K562 (cell line): ENCODE measurements at regions not wholly inside any gene's neighbourhood (a gene's known extent, or its start where the extent isn't known, plus 50 kb on each side); places are given as distances from the start of the nearest gene placed in this dataset.

Source experiments
- ATAC-seq: fragments of 200-7000 bp; cut with Tn5 transposase; 3 replicates; pipeline ENCODE4 v1.9.1; 2020; ENCODE audit warnings: moderate library complexity
- BruUV-seq: library from RNA; stranded (reverse); fragments of 400-500 nt; replicated peaks from 2 replicates; lab custom pipeline; 2021; lab: Mats Ljungman, UMichigan
- CTCF ChIA-PET: fragments of 300-600 bp; formaldehyde crosslinking; extraction: SDS; loops from one replicate; lab custom pipeline; 2021; ENCODE audit warnings: low intra/inter-chr PET ratio; lab: Yijun Ruan, JAX
- POLR2A ChIA-PET: fragments of 300-600, 350-650 bp; sonication (Branson Sonifier 250); formaldehyde crosslinking; extraction: SDS; loops from one replicate; lab custom pipeline; 2021; ENCODE audit warnings: antibody characterized with exemption, inconsistent platforms; lab: Yijun Ruan, JAX
- DNase-seq, 4 experiments: peaks; one replicate each; pipeline versions ENCODE4 v3.0.0 to v3.0.0-alpha.2; 2011 to 2018; ENCODE audit warnings: low spot score in 3 of 4, mixed read lengths in 3 of 4; ENCODE audit errors: extremely low read depth in 1 of 4
- FAIRE-seq: peaks from 2 replicates; lab custom pipeline; 2011; peaks lifted over from hg19 to GRCh38; lab: Jason Lieb, UNC
- H2AFZ ChIP-seq: 2 replicates; pipeline ENCODE4 v1.6.0; 2011; ENCODE audit warnings: low read depth, low read length, control low read depth, inconsistent platforms
- H3K27ac ChIP-seq: fragments of 200-600 bp; 3 replicates; pipeline ENCODE4 v1.8.0; 2011; ENCODE audit warnings: low read depth, mild to moderate bottlenecking, control low read depth, inconsistent platforms, low read length, moderate library complexity, mixed read lengths; ENCODE audit errors: extremely low read depth
- H3K27me3 ChIP-seq, 2 experiments: fragments of 300-600 bp in 1 of 2; 2 replicates in 1 of 2; 3 replicates in 1 of 2; pipeline versions ENCODE4 v1.6.0 to v1.8.0; 2011; ENCODE audit warnings: inconsistent platforms in 2 of 2, low read length in 2 of 2, mild to moderate bottlenecking in 1 of 2, mixed read lengths in 1 of 2, moderate library complexity in 1 of 2; ENCODE audit not compliant: control insufficient read depth in 2 of 2, insufficient read depth in 2 of 2
- H3K36me3 ChIP-seq: fragments of 300-600 bp; 3 replicates; pipeline ENCODE4 v1.8.0; 2011; ENCODE audit warnings: mild to moderate bottlenecking, low read length, inconsistent platforms; ENCODE audit not compliant: control insufficient read depth, insufficient read depth
- H3K4me1 ChIP-seq, 2 experiments: fragments of 200-600 bp in 1 of 2; replicated peaks in 1 of 2; 2 replicates in 1 of 2; 3 replicates in 1 of 2; pipeline versions ENCODE4 v1.5.1 to v1.8.0; 2011; ENCODE audit warnings: inconsistent platforms in 2 of 2, low read length in 2 of 2, mild to moderate bottlenecking in 1 of 2, mixed read lengths in 1 of 2, moderate library complexity in 1 of 2; ENCODE audit not compliant: control insufficient read depth in 2 of 2, insufficient read depth in 2 of 2
- H3K4me2 ChIP-seq: 2 replicates; pipeline ENCODE4 v1.6.1; 2011; ENCODE audit warnings: low read length, control low read depth, inconsistent platforms, mixed read lengths; ENCODE audit not compliant: insufficient read depth
- H3K4me3 ChIP-seq: fragments of 200-600 bp; sonication (generic), shearing (Covaris generic); 2 replicates; pipeline ENCODE4 v1.5.1; 2016; ENCODE audit warnings: control low read depth, inconsistent platforms
- H3K79me2 ChIP-seq: fragments of 200-600 bp; 3 replicates; pipeline ENCODE4 v1.8.0; 2011; ENCODE audit warnings: low read length, inconsistent platforms; ENCODE audit not compliant: control insufficient read depth, insufficient read depth
- H3K9ac ChIP-seq, 2 experiments: 2 replicates each; pipeline versions ENCODE4 v1.6.0 to v1.6.1; 2011; ENCODE audit warnings: low read depth in 2 of 2, low read length in 2 of 2, control low read depth in 1 of 2, inconsistent platforms in 1 of 2, mild to moderate bottlenecking in 1 of 2, mixed read lengths in 1 of 2; ENCODE audit not compliant: insufficient read depth in 1 of 2
- H3K9me1 ChIP-seq: one replicate; pipeline ENCODE4 v1.6.0; 2011; ENCODE audit warnings: inconsistent platforms, mild to moderate bottlenecking, low read length, moderate library complexity; ENCODE audit not compliant: control insufficient read depth, insufficient read depth
- H3K9me3 ChIP-seq: replicated peaks from 2 replicates; pipeline ENCODE4 v1.5.1; 2011; ENCODE audit warnings: low read depth, low read length, inconsistent platforms; ENCODE audit not compliant: control insufficient read depth, insufficient read depth
- H4K20me1 ChIP-seq: replicated peaks from 2 replicates; pipeline ENCODE4 v1.6.1; 2011; ENCODE audit warnings: low read length, inconsistent platforms, mixed read lengths; ENCODE audit not compliant: control insufficient read depth, insufficient read depth
- GABPB2 ChIP-seq: fragments of 250-450 bp; sonication (Bioruptor Pico); conservative IDR thresholded peaks from 2 replicates; pipeline ENCODE4 v1.5.1; 2021; ENCODE audit warnings: mild to moderate bottlenecking
- GMEB1 ChIP-seq: fragments of 250-450 bp; sonication (Bioruptor Pico); IDR thresholded peaks from 2 replicates; pipeline ENCODE4 v1.4.0; 2020; ENCODE audit warnings: mild to moderate bottlenecking
- KLF1 ChIP-seq: fragments of 450-650 bp; IDR thresholded peaks from 2 replicates; pipeline ENCODE4 v1.6.1; 2016; ENCODE audit warnings: missing genetic modification characterization, missing compliant biosample characterization
- REST ChIP-seq, 2 experiments: fragments of 450-650 bp; formaldehyde crosslinking in 1 of 2; IDR thresholded peaks; 2 replicates each; pipeline versions ENCODE4 v1.4.0 to v1.6.1; 2014 to 2020; ENCODE audit warnings: mild to moderate bottlenecking in 2 of 2, borderline replicate concordance in 1 of 2, low read depth in 1 of 2
- SIX5 ChIP-seq, 2 experiments: IDR thresholded peaks; 2 replicates each; pipeline ENCODE4 v1.6.1; 2011; ENCODE audit warnings: low read length in 2 of 2, borderline replicate concordance in 1 of 2, low read depth in 1 of 2, mild to moderate bottlenecking in 1 of 2, moderate library complexity in 1 of 2; ENCODE audit not compliant: insufficient read depth in 1 of 2
- SMAD3 ChIP-seq: fragments of 450-650 bp; formaldehyde crosslinking; conservative IDR thresholded peaks from 2 replicates; pipeline ENCODE4 v1.4.0; 2020; ENCODE audit warnings: mild to moderate bottlenecking
- TCF3 ChIP-seq: sonication (generic); formaldehyde crosslinking; IDR thresholded peaks from 2 replicates; pipeline ENCODE4 v1.4.0; 2020; ENCODE audit warnings: mild to moderate bottlenecking, missing genetic modification reagents
- TCF7 ChIP-seq: sonication (generic); IDR thresholded peaks from 2 replicates; pipeline ENCODE4 v1.6.1; 2016; ENCODE audit warnings: antibody characterized with exemption, borderline replicate concordance
- ZHX1 ChIP-seq: fragments of 150-350 bp; conservative IDR thresholded peaks from 2 replicates; pipeline ENCODE4 v1.6.1; 2014; ENCODE audit warnings: low read length
- ZNF124 ChIP-seq: sonication (generic); formaldehyde crosslinking; IDR thresholded peaks from 2 replicates; pipeline ENCODE4 v1.8.1; 2022; ENCODE audit warnings: missing genetic modification reagents
- ZNF696 ChIP-seq: fragments of 250-450 bp; sonication (Bioruptor Pico); conservative IDR thresholded peaks from 2 replicates; pipeline ENCODE4 v1.4.0; 2020; ENCODE audit warnings: mild to moderate bottlenecking, moderate library complexity
- WGBS: fragments of 100-300 bp; shearing (Covaris generic); methylation state at CpG from one replicate; pipeline ENCODE4 v1.1.6; 2016; ENCODE audit warnings: low coverage, mixed read lengths; ENCODE audit not compliant: insufficient coverage; ENCODE audit errors: missing lambda C conversion rate; 5-methylcytosine and 5-hydroxymethylcytosine counted together
- in situ Hi-C: fragments of 300-500 bp; cut with MboI; formaldehyde crosslinking; loops from 4 replicates; pipeline ENCODE4 v1.15.0; 2018; ENCODE audit warnings: inconsistent platforms, mixed read lengths
- intact Hi-C: fragments of 100-400 bp; cut with micrococcal nuclease; formaldehyde crosslinking; loops from 2 replicates; pipeline ENCODE4 v1.14.2; 2022

- no peak for DNase-seq
- ChIA-PET POLR2A (no interaction called here), CTCF (no interaction called here)
- no TSS peak for BruUV-seq
- H3K27ac ChIP-seq = no peak overlapping the region
- H3K9ac ChIP-seq = no peak overlapping the region
- H3K9me3 ChIP-seq = no peaks in the 10 kb centered on the region
- no peak overlapping the region for H3K4me3 ChIP-seq
- no peaks in the 10 kb centered on the region for H3K36me3 ChIP-seq
- H3K9me1 ChIP-seq = no peaks in the 10 kb centered on the region
- peaks cover 13 to 26% of the 10 kb centered on the region in 2 experiments; a peak in 4 of 5 replicates for H3K27me3 ChIP-seq
- no peaks in the 10 kb centered on the region for H3K79me2 ChIP-seq
- H2AFZ ChIP-seq = no peak overlapping the region
- H3K4me1 ChIP-seq = no peaks in the 10 kb centered on the region
- in situ Hi-C loops (no loop called here), intact Hi-C loops (no loop called here)
- FAIRE-seq = no peak
- no CpG with 5 or more reads among the region's 1 CpG for WGBS
- ATAC-seq = no peak
- no peak overlapping the region for H3K4me2 ChIP-seq
- H4K20me1 ChIP-seq = no peaks in the 10 kb centered on the region
- no peak for TF ChIP-seq ZNF124 (CRISPR knock-in tag)
- no peak for TF ChIP-seq TCF3 (CRISPR knock-in tag)
- no peak for TF ChIP-seq SMAD3
- TF ChIP-seq GABPB2 (CRISPR knock-in tag) = no peak
- no peak for TF ChIP-seq GMEB1 (CRISPR knock-in tag)
- no peak for TF ChIP-seq TCF7
- TF ChIP-seq SIX5 (IDR thresholded peaks at IDR 0.05; ENCODE audit: borderline replicate concordance in 1 of 2, insufficient read depth in 1 of 2, low read depth in 1 of 2, low read length in 2 of 2) = no peak
- no peak for TF ChIP-seq KLF1 (tag)
- no peak for TF ChIP-seq ZNF696
- no peak for TF ChIP-seq REST (IDR thresholded peaks at IDR 0.05; ENCODE audit: borderline replicate concordance)
- TF ChIP-seq REST (CRISPR knock-in tag; IDR thresholded peaks at IDR 0.05; ENCODE audit: low read depth) = no peak
- no peak for TF ChIP-seq ZHX1
Observed at GRCh38 chr11:45430361-45430760, 144.2 kb upstream of the SYT13 start.
